ENCODE measurements at regions not wholly inside any gene's neighbourhood (a gene's known extent, or its start where the extent isn't known, plus 50 kb on each side); places are given as distances from the start of the nearest gene placed in this dataset.
"Not testable (repeated sequence)": the region's sequence is repeated elsewhere in the genome, so short reads cannot be mapped to it uniquely, and the experiment has no call there.

GRCh38 chr6:51052716-51053115 is 234.0 kb downstream of the TFAP2B start:
- not testable (repeated sequence) for DNase-seq (ENCODE audit: low read depth, low spot score)

- not testable (repeated sequence) for DNase-seq (ENCODE audit: low read depth, low spot score)
Measured at GRCh38 chr6:51055316-51055715, 236.6 kb downstream of the TFAP2B start.

GRCh38 chr6:51057296-51057695 is 238.6 kb downstream of the TFAP2B start:
- no peak for DNase-seq (ENCODE audit: low read depth, low spot score)

GRCh38 chr6:51060262-51060762 is 241.6 kb downstream of the TFAP2B start:
- no peak for DNase-seq (ENCODE audit: low read depth, low spot score)

- no peak for DNase-seq (ENCODE audit: low read depth, low spot score)
Measured at GRCh38 chr6:51062166-51062722, 243.6 kb downstream of the TFAP2B start.

GRCh38 chr6:51077821-51078518 is 259.3 kb downstream of the TFAP2B start:
- DNase-seq (ENCODE audit: low read depth, low spot score), result no peak

- no peak for DNase-seq (ENCODE audit: low read depth, low spot score)
Measured at GRCh38 chr6:51090343-51090742, 271.7 kb downstream of the TFAP2B start.

- DNase-seq (ENCODE audit: low read depth, low spot score), result no peak
Measured at GRCh38 chr6:51093871-51094270, 275.2 kb downstream of the TFAP2B start.

- no peak for DNase-seq (ENCODE audit: low read depth, low spot score)
Measured at GRCh38 chr6:51094271-51094670, 275.6 kb downstream of the TFAP2B start.

GRCh38 chr6:51098246-51098645 is 279.6 kb downstream of the TFAP2B start:
- no peak for DNase-seq (ENCODE audit: low read depth, low spot score)

- DNase-seq (ENCODE audit: low read depth, low spot score), result no peak
Measured at GRCh38 chr6:51098791-51099190, 280.1 kb downstream of the TFAP2B start.

GRCh38 chr6:51099201-51099600 is 280.5 kb downstream of the TFAP2B start:
- no peak for DNase-seq (ENCODE audit: low read depth, low spot score)

- no peak for DNase-seq (ENCODE audit: low read depth, low spot score)
Measured at GRCh38 chr6:51105357-51105756, 286.7 kb downstream of the TFAP2B start.

- DNase-seq (ENCODE audit: low read depth, low spot score), result no peak
Measured at GRCh38 chr6:51107769-51108203, 289.1 kb downstream of the TFAP2B start.

- DNase-seq (ENCODE audit: low read depth, low spot score), result no peak
Measured at GRCh38 chr6:51108563-51109234, 290.0 kb downstream of the TFAP2B start.

- DNase-seq (ENCODE audit: low read depth, low spot score), result no peak
Measured at GRCh38 chr6:51112731-51113130, 294.1 kb downstream of the TFAP2B start.

GRCh38 chr6:51116723-51117122 is 298.1 kb downstream of the TFAP2B start:
- DNase-seq (ENCODE audit: low read depth, low spot score), result no peak

GRCh38 chr6:51118792-51119191 is 300.1 kb downstream of the TFAP2B start:
- no peak for DNase-seq (ENCODE audit: low read depth, low spot score)

- DNase-seq (ENCODE audit: low read depth, low spot score), result no peak
Measured at GRCh38 chr6:51120016-51120415, 301.3 kb downstream of the TFAP2B start.

GRCh38 chr6:51121380-51121976 is 302.8 kb downstream of the TFAP2B start:
- not testable (repeated sequence) for DNase-seq (ENCODE audit: low read depth, low spot score)

- no peak for DNase-seq (ENCODE audit: low read depth, low spot score)
Measured at GRCh38 chr6:51129043-51129442, 310.4 kb downstream of the TFAP2B start.

GRCh38 chr6:51137777-51138176 is 319.1 kb downstream of the TFAP2B start:
- DNase-seq (ENCODE audit: low read depth, low spot score), result no peak

All from smooth muscle cell of the brain vasculature (primary cell).